Stimulated activated CD8-positive, alpha-beta memory T cell treated with anti-CD3 and anti-CD28 coated beads, Interleukin-4, amount 100 ng/mL, for 1 hour (primary cell): ENCODE measurements at regions not wholly inside any gene's neighbourhood (a gene's known extent, or its start where the extent isn't known, plus 50 kb on each side); places are given as distances from the start of the nearest gene placed in this dataset.
"Not testable (repeated sequence)": the region's sequence is repeated elsewhere in the genome, so short reads cannot be mapped to it uniquely, and the experiment has no call there.

Experiments
- DNase-seq, 2 donors: peaks; one replicate each; pipeline ENCODE4 v3.0.0-alpha.2; 2020; ENCODE audit warnings: low read depth in 2 of 2, low spot score in 1 of 2

GRCh38 chr15:56811586-56811985, 78.3 kb upstream of the ZNF280D start:
- DNase-seq = no peak

DNA sequence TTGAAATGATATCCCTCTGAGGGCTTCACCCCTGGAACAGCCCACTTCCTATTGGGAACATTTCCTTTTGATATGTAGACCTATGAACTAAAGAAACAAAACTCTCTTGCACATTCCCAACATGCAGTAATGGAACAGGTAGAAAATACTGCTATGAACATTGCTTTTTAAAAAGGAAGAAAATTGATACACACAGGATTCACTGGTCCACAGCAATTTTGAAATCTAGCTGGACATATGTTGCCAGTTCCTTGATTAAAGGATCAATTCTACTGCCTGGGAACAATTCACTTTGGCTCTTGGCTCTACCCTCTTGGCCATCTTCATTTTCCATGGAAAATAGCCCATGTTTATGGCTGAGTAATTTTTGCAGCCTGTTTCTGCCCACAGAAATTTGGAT, 74.9 kb upstream of the ZNF280D start:
- no peak for DNase-seq

DNA sequence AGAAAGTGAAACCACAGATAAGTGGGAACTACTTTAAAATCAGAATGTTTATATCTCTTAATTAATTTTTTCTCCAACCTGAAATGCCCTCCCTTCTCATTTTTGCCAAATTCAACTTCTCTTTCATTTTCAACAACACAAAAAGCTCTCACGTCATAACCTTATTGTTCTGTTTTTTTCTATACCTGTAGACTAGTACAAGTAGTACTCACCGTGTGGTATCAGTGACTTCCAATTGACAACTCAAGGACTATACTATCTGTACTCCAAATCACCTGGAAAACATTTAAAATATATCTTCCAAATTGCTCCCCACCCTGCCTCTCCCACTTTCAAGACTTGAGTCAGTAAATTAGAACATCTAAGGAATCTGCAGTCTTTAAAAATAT, 72.8 kb upstream of the ZNF280D start:
- DNase-seq = no peak

DNA sequence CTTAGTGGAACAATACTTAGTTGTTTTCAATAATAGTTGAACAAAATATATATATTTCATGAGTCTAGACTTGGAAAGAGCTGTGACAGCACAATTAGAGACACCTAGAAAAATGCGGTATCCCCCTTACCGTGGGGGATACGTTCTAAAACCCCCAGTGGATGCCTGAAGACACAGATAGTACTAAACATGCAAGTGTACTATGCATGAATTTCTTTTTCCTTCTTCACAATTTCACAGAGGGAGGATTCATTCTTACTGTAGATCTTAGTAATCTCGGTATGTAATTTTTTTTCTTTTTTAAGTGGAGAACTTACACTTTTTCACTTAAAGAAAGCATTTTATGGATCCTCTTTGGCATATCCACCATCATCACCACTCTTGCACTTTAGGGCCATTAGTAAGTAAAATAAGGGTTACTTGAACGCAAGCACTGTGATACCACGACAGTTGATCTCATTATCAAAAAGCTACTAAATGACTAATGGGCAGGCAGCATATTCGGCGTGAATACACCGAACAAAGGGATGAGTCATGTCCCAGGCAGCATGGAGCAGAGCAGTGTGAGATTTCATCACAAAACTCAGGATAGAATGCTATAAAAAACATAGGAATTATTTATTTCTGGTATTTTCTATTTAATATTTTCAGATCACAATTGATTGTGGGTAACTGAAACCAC, 72.3 kb upstream of the ZNF280D start:
- DNase-seq = no peak

DNA sequence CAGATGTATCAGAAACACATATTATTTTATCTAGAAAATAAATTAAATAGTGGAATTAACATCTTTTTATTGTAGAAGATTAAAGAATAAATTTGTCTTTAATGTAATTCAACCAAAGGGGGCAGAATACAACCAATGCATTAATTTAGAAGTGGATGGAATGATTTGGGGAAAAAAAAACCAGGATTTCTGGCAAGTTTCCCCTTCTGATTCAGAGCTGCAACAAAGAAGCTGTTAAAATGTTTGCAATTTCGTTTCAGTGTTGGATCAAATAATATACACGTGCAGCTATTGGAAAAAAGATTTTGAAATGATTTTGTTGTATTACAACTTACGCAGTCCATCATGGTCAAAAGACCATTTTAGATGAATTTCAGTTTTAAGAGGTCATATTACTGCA, 71.6 kb upstream of the ZNF280D start:
- no peak for DNase-seq

GRCh38 chr15:56804279-56804678, 71.0 kb upstream of the ZNF280D start:
- DNase-seq = no peak

DNA sequence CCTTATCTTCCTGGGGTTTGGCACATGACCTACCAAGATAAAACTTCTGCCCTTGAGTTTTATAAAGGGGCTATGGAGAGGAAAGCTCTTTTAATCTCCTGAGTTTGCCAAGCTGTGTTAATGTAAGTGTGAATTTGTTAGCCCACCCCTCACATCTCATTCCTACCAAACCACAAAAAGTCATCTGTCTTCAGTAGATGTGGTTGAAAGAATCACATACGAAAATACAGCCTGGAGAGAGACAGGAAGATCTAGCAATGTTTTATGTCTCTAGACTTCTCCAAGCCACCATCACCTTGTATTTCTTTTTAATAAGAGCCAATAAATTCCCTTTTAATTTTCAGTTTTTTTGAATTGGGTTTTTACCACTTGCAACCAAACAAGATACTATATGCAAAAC, 68.9 kb upstream of the ZNF280D start:
- no peak for DNase-seq

GRCh38 chr15:56798639-56799038, 65.3 kb upstream of the ZNF280D start:
- no peak for DNase-seq

GRCh38 chr15:56797720-56798275, 64.5 kb upstream of the ZNF280D start:
- DNase-seq = no peak

DNA sequence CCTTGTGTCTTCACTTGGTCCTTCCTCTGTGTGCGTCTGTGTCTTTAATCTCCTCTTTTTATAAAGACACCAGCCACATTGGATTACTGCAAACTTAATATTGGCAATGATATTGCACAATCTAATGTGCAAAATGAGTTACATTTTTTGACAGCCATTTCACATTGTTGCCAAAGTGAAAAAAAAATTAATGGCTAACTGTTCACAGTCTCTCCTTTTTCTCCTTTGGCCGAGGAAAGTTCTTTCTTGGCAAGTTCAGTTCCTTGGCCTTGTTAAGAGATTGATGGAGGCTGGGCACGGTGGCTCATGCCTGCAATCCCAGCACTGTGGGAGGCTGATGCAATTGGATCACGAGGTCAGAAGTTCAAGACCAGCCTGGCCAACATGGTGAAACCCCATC, 62.2 kb upstream of the ZNF280D start:
- no peak for DNase-seq

- no peak for DNase-seq
These were observed 61.4 kb upstream of the ZNF280D start for GRCh38 chr15:56794553-56795329.

DNA sequence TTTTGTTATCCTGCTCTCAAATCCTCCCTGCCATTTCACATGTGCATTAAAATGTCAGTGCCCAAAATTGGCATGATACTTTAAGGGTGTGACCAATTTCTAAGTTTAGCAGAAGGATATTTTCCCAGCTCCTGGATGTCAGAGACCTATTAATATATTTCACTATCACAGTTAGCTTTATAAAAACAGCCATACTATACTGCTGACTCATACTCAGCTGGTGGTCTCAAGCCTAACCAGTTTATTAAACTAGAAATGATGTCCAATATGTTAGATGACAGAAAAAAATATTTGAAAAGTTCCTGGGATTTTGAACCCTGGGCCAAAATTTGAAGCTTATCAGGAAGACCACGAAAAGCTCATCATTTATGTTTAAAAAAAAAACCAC, 60.9 kb upstream of the ZNF280D start:
- no peak for DNase-seq

- DNase-seq = no peak
These were observed 58.9 kb upstream of the ZNF280D start for GRCh38 chr15:56792211-56792610.

- not testable (repeated sequence) for DNase-seq
These were observed 58.2 kb upstream of the ZNF280D start for GRCh38 chr15:56791521-56791920.

- DNase-seq = no peak
These were observed 55.0 kb upstream of the ZNF280D start for GRCh38 chr15:56788359-56788758.

GRCh38 chr15:56786966-56787365, 53.7 kb upstream of the ZNF280D start:
- DNase-seq = no peak

DNA sequence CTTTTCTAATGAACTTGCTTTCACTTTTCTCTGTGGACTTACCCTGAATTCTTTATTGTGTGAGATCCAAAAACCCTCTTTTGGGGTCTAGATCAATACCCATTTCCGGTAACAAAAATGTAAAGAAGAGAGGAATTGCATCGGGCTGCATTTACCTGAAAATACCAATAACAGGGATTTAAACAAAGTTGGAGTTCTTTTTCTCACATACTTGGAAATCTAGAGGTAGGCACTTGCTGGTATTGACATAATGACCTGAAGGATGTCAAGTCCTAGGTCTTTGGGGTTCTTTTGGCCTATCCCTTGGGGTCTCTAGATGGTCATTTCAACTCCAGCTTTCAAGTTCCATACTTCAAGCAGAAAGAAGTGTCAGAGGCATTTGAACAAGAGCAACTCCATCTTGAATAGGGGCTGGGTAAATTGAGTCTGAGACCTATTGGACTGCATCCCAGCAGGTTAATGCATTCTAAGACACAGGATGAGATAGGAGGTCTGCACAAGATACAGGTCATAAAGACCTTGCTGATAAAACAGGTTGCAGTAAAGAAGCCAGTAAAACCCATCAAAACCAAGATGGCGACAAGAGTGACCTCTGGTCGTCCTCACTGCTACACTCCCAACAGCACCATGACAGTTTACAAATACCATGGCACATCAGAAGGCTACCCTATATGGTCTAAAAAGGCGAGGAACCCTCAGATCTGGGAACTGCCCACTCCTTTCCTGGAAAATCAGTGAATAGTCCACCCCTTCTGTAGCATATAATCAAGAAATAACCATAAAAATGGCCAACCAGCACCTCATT, 50.8 kb upstream of the ZNF280D start:
- no peak for DNase-seq

- DNase-seq = no peak
These were observed 50.0 kb upstream of the ZNF280D start for GRCh38 chr15:56783156-56783856.
